OCI-LY7 (cell line): ENCODE measurements at regions not wholly inside any gene's neighbourhood (a gene's known extent, or its start where the extent isn't known, plus 50 kb on each side); places are given as distances from the start of the nearest gene placed in this dataset.

Experiments used
- EZH2phosphoT487 ChIP-seq: fragments of 200-600 bp; sonication (generic); IDR thresholded peaks from 2 replicates; pipeline ENCODE4 v1.6.1; 2018; ENCODE audit warnings: low read depth, borderline replicate concordance, mild to moderate bottlenecking, mixed run types, antibody characterized with exemption, low read length, moderate library complexity, mixed read lengths
- TF ChIP-seq, protein P1 (sequence below): fragments of 200-600 bp; sonication (generic); conservative IDR thresholded peaks from 2 replicates; pipeline ENCODE4 v1.5.1; 2014; ENCODE audit warnings: mild to moderate bottlenecking, antibody characterized with exemption, low read length, moderate library complexity, mixed read lengths

DNA sequence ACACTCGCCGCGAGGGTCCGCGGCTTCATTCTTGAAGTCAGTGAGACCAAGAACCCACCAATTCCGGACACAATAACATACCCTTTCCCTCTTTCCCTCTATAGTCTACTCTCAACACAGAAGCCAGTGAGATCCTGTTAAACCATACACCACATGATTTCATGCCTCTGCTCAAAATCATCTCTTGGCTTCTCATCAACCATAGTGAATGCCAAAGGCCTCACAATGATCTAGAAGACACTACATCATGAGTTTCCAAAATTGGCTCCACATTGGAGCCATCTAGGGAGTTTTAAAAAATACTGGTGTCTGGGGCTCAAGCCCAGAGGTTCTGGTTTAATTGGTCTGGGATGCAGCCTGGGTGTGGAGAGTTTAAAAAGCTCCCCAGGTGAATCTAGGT is 124.5 kb downstream of the EFNB1 start:
- TF ChIP-seq, protein P1, sequence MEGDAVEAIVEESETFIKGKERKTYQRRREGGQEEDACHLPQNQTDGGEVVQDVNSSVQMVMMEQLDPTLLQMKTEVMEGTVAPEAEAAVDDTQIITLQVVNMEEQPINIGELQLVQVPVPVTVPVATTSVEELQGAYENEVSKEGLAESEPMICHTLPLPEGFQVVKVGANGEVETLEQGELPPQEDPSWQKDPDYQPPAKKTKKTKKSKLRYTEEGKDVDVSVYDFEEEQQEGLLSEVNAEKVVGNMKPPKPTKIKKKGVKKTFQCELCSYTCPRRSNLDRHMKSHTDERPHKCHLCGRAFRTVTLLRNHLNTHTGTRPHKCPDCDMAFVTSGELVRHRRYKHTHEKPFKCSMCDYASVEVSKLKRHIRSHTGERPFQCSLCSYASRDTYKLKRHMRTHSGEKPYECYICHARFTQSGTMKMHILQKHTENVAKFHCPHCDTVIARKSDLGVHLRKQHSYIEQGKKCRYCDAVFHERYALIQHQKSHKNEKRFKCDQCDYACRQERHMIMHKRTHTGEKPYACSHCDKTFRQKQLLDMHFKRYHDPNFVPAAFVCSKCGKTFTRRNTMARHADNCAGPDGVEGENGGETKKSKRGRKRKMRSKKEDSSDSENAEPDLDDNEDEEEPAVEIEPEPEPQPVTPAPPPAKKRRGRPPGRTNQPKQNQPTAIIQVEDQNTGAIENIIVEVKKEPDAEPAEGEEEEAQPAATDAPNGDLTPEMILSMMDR, result no peak
- no peak for TF ChIP-seq EZH2phosphoT487
